SKM-1 treated with dmso at 0.1 percent for 144 hours (cell line): ENCODE measurements at regions not wholly inside any gene's neighbourhood (a gene's known extent, or its start where the extent isn't known, plus 50 kb on each side); places are given as distances from the start of the nearest gene placed in this dataset.
A peak's percentile ranks its signal among the peaks of the same experiment; 100 is the strongest.

Source experiments
- DNase-seq: peaks from one replicate; lab custom pipeline; 2025; ENCODE audit not compliant: unreplicated experiment; lab: John Stamatoyannopoulos, UW

DNA sequence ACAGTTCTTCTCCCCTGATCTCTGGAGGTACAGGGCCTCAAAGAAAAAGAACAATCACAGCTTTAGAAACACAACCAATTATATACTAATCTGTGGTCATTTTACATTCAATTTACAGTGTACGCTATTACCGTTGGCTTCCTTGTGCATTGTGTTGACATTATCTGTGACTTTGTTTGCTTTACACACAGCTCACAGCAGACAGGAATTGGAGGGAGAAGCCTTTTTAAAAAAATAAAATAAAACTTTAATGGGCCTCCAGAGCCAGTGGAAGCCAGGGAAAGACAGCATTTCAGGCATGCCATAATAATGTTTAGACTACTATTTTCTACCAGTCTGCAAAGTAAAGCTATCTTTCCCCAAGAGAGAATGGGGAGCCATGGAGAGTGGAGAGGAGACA is 179.0 kb upstream of the ADO start:
- DNase-seq = no peak

DNA sequence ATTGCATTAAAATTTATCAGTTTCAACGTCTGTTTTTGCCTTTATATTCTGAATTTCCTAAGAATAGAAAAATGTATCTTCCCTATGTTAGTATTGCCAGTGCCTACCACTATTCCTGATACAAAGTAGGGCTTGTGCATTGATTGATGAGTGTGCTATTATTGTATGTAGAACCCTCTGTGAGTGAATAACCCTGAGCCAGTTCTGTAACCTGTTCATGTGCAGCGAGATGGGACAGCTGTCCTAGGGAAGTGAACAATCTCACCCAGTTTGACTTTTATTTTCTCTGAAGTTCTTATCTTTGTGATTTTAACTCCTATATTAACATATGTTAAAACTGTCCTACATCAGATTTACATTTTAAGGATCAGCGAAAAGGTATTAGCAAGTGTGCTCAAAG is 178.4 kb upstream of the ADO start:
- no peak for DNase-seq

DNA sequence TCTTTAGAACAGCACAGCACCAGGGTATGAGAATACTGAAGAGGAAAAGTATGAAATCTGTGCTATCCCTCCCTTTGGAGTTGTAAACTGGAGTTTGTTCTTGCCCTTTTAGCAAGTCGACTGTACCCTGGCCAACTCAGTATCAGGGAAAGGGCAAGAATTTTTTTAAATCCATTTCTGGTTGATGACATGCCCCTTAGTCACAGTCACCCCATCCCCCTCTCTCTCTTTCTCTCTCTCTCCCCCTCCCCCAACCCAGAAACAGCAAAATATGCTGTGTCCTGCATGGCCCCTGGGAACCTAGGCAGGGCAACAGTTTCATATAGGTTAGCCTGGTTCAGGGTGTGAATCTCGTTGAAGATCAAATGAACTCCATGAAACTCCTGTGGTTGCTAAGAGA is 177.7 kb upstream of the ADO start:
- no peak for DNase-seq

DNA sequence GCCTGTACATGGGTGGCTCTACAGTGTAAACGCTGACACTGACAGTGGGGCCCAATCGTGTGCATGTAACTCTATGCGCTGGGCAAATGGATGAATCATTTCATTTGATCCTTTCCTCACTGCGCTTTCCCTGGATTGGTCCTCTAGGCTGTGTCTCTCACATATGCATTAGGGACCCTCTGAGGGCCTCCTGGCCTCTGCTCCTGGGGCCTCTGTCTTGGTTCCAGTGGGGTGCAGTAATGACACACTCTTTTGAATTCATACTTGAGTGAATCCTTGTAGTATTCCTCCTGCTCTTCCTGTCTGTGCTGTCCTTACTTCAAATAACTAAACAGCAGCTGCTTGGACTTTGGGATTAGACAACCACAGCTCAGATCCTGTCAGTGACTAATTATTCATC is 176.5 kb upstream of the ADO start:
- DNase-seq = no peak

DNA sequence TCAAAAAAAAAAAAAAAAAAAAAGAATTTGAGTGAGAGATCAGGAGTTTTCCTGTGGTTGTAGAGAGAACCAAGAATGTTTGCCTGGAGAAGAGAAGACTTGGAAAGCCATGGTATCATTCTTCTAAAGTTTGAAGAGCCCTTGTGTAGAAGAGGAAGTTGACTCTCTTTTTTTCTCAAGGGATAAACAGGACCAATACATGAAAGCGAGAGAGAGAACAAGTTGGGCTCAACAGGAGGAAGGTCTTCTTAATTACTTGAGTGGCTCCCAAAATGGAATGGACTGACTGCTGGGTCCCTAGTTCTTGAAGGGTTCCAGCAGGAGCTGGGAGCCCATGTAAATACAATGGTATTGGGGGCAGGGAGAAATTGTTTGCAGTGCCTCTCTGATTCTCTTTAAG is 173.3 kb upstream of the ADO start:
- peak; percentile 18 for DNase-seq

DNA sequence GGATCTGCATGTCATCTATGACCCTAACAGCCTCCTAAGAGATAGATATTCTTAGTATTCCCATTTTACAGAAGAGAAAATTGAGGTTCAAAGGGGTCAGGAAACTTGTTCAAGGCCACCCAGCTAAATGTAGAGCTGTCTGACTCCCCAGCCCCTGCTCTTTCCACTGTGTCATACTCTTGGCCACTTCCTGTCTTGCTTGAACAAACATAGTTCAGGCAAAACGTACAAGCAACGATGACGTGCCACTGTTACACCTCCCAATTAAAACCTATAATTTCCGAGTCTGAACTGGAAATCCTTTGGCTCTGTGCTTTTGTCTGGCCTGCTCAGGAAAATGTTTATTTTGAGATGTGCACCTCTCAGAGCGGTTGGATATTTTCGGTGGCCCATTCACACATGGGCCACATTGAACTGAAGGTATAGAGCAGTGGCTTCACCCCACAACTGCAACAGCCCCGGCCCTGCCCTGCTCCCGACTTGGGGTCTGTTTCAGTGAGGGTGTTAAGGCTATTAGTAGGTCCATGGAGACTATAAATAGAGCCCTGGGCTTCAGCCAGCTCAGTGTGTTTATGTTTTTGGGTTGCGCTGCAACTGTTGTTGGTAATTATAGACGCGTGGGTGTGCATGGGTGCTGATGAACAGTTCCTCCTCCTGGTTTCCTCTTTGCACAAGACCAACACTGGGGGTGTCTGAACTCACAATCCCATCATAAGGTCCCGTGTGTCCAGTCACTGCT is 172.3 kb upstream of the ADO start:
- peak; percentile 80 for DNase-seq

DNA sequence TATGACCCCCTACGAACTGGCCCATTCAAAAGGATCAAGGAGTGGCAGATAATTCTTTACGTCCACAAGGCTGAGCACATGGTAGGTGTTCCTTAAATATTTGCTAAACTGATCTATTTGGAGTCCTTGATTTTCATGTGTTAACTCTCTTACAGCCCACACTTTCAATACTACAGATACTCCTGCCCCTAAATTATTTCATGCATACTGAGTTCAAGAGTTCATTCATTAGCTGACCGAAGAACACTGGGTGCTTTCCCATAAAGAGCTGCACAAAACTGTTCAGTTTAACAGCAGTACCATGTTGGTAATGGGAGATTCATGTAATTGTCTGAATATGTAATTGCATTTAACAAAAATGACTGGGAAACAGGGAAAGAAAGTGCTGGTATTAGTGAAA is 170.5 kb upstream of the ADO start:
- no peak for DNase-seq

DNA sequence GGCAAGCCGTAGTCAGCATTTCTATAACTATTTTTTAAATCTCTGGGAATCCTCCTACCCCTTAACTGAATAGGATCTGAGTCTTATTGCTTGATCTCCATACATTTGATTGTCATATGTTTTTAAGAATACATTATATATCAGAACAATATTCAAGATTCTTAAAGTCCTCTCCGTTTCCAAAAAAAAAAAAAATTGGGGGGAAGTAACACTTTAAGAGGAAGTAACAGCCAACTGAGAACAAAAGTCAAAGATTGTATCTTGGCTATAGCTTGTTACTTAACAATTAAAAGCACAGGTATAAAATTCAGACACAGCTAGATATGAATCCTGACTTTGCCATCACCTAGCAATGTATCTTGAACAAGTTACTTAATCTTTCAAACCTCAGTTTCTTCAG is 169.9 kb upstream of the ADO start:
- DNase-seq = peak; percentile 36

DNA sequence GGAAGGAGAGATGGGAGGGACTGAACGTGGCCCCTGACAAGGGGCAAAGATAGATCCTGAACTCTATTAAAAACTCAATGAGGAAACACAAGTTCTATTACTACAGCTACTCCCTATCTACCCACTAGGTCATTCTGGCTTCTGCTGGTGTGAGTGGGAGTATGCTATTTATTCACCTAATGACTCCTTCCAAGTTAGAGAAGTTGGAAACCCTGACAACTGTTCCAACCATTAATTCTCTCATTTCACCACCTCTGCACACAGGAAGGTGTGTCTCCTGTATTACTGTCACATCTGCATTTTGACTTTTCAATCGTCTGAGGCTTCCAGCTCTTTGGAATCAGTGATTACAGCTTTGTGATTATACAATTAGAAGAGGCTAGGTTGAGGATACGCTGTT is 169.4 kb upstream of the ADO start:
- peak; percentile 30 for DNase-seq

DNA sequence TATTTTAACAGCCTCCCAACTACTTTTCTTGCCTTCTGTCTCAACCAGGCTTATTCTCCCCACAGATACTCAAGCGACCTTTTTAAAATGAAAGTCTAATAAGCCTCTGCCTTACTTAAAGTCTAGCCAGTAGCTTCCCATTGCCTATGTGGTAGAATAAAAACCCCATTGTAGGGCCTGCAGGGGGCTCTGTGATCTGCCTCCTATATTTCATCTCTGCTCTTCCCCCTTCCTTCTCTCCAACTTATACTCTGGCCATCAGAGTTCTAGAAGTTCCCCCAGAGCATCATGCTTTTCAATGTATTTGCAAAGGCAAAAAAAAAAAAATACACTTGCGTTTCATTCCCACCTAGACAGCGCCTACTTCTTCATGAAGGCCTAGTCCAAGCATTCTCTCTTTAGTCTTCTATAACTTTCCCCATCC is 167.7 kb upstream of the ADO start:
- DNase-seq = no peak

DNA sequence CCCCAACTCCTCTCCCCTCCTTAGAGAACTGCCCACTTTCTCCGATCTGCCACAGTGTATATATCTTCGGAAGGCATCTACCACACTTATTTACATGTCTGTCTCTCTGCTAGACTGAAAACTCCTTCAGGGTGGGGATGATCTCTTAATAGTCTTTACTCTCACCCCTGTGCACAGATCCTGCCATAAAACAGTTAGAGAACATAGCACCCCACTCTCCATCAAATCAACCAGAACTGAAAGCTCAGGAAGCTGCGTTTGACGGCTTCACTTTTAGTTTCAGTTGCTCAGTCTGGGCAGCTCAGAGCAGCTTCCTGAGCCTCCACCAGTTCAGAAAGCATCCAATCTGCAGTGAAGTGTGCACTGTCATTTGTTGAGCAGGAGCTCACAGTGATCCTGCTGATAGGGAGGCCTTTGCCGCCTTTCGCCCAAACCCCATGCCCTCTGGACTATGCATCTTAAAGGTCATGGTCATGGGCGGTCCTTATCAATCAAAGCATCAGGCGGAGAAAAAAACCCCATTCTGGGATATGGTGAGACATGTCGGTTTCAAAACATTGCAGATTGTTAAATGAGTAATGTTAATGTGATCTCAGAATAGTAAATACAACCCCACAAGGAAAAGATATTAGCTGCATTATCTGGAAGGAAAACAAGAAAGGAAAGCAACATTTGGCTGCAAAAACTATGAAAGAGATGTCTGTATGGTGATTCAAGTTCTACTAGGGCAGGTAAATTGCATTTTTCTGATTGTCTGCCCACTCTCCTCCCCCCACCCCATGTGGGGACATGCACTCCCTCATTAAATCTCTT is 167.1 kb upstream of the ADO start:
- DNase-seq = no peak

DNA sequence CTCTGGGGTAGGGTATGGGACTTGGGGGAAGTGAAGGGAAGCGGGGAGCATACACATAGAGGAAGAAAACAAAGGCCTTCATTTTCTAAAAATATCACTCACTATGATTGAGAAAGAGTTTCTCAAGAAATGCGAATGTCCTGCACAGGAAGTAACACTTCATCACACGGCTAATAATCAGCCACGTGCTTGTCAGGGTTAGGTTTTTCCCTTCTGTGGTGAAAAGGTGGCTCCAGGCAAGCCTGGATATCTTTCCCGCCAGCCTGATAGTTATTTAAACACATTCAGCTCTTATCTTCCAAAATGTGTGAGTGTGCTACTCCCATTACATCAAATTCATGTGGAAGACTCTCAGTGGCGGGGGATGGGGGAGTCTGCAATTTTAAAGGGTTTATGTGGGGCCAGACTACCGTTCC is 166.4 kb upstream of the ADO start:
- peak; percentile 85 for DNase-seq

DNA sequence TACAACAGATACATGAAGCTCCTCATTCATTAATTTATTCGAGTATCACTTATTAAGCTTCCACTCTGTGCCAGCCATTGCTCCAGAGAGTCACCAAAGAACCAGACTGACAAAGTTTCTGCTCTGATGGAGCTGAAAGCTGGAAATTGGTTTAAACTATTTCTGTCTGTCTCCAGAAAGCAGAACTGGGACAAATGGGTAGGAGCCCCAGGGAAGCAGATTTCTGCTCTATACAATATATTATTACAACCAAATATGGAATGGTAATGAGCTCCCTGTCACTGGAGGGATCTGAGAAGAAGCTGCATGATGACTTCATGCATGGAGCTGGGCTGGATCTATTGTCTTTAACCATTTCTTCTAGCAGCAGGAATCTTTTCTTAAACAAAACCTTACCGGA is 165.4 kb upstream of the ADO start:
- no peak for DNase-seq

DNA sequence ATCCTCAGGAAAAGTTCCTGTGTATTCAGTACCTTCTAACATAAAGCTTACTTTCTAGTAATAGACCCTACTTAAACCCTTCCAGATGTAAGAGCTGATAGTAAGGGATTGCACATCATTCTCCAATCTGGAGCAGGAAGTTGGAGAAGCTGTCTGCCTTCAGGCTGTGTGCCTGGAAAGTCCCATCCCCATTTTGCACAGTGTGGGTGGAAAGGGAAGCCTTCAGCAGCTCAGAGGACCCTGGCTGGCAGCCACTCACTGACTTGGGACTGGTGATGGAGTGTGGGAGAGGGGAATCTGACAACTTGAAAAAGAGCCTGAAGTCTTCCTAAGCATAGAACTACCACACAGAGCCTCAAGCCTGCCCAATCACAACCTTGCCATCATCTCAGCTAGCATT is 164.1 kb upstream of the ADO start:
- DNase-seq = no peak

DNA sequence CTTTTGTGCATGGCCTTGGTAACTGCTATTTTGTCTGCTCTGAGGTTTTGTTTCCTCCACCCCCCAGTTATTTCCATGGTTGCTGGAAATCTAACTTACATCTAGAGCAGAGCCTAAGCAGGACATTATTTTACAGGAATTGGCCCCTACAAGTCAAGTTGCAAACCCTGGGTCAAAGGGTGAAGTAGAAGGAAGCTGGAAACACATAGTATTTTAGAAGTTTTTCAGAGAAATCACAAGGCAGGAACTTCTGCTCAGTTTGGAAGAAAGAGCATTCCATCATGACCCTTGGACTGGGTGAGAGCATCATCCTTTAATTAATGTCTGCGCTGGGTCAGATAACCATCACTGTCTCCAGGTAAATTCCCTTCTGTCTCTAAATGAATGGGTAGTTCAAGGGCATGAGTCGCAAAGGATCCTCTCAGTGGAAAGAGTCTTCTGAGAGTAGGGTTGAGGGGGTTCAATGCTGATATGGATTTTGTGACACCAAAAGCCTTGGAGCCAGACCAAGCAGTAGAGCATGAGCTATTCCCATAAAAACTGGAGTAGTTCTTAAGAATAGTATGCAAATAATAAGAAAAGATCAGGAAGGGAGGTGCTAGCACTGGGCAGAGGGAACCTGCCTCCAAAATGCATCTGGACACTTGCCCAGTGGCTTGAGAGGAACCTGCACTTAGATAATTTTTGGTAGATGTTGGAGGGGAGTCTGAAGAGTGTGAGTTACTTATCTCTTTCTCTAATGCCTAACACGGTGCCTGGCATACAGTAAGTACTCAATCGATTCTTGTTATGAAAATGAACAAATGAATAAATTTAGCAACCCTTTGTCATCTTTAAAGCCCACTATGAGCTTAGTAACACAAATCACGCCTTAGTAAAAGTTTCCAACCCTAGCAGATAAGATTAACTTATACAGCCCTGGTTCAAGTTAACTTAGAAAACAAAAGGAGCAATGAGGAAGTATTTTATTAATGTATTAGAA is 160.6 kb upstream of the ADO start:
- no peak for DNase-seq

DNA sequence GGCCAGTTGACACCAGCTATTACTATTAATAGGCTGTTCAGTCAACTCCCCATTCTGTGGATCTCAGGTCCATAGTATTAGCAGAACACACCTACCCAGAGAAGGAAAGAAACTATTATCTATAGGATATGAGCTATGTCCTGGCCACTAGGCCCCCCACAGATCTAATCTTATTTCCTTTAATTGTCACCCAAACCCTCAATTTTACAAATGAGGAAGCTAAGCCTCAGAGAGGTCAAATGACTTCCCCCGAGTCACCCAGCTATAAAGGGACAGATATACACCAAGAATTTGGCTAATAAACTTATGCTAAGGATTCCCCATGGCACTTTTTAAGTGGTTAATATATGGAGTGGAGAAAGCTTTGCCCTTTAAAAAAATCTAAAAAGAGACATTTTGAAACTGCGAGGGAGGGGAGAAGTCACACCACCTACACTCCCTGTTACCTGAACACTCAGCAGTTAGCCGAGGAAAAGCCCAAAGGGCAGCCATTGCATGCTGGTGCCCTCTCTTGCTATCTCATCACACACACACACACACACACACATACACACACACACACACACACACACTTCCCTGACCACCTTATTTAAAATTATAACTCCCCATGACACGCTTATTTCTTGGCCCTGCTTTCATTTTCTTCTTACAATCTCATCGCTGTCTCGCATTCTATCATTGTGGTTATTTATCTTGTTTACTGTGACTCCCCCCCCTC is 157.0 kb upstream of the ADO start:
- DNase-seq = no peak

DNA sequence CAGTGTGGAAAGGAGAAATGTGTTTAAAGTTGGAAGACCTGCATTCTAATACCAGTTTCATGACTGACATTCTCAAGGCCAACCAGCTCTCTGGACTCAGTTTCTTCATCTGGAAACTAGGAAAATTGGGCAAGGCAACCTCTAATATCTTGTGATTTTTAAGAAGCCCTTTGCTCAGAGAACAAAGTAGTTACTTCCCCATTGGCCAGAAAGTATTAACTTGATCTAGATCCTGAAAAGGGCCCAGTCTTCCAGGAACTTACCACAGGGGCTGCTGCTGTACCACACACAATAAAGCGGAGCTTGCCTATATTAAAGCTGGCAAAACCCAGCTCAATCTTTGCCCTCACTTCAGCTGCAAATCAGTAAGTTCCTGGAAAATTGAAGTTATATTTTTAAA is 155.6 kb upstream of the ADO start:
- no peak for DNase-seq

DNA sequence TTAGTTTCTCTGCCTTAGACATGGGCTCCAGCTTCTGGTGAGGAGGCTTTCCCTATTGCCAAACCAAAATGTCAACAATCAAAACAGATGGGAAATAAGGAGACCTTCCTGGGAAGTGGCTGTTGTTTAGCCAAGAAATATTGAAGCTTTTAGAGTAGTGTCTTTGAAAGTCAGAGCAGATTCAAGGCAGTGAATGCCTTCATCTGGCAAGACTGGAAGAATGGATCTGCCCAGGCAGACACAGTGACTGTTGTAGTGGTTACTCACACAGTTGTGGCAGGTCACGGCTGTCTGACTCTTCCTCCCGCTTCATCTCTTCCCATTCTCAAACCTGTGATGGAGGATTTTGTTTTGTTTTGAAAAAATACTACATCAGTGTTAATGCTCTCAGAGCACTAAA is 154.1 kb upstream of the ADO start:
- DNase-seq = no peak

DNA sequence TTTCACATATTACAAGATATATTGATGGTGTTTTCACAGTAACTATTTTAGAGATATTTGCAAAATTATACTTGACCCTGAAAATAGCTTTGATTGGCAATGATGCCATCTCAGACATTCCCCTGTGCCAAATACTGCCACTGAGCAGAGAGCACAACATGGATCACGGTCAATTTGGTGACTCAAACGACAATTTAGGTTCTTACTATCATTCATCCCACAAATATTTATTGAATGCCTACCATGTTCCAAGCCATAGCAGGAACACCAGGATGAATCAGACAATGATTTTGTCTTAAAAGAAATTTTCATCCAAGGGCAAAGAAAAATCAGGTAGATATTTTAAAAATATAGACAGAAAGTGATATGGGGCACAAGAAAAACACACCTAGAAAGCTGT is 153.2 kb upstream of the ADO start:
- no peak for DNase-seq

DNA sequence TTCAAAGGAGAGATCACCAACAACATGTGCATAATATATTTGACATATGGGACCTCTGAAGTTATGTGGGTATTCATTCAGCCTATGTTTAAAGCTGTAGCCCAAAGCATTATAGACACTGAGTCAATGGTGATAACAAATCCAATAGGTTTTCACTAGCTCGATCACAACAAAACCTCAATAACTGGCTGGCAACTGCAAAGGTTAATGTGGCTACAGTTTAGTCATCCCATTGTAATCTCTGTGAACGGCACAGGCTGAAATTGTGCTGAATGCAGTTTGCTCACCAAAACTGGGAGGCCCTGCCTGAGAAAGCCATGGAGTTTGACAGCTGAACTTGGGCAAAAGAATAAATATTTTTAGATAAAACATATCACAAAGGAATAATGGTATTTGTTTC is 152.4 kb upstream of the ADO start:
- no peak for DNase-seq

DNA sequence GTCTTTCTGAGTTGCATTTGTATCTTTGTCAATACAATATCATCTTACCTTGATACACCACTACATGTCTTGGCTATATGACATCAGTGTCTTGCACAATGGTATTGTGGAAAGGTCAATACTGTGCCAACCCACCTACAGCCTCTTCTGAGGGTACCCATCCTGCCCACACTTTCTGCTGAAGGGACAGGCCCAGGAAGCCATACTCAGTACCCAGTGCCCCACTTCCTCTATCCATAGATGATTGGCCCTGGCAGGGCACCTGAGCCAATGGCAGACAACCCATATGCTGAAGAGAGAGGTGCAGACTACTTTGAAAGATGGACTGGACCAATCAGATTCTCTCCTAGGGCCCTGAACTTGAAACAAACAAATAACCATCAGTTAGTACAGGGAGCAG is 152.0 kb upstream of the ADO start:
- no peak for DNase-seq
